RWPE2 (cell line): ENCODE measurements at regions not wholly inside any gene's neighbourhood (a gene's known extent, or its start where the extent isn't known, plus 50 kb on each side); places are given as distances from the start of the nearest gene placed in this dataset.
"Not testable (repeated sequence)": the region's sequence is repeated elsewhere in the genome, so short reads cannot be mapped to it uniquely, and the experiment has no call there.

Experiments
- ATAC-seq: fragments of 200-7000 bp; cut with Tn5 transposase; 3 replicates; pipeline ENCODE4 v1.9.1; 2021; ENCODE audit warnings: low read depth
- DNase-seq: peaks from one replicate; pipeline ENCODE4 v3.0.0-alpha.2; 2020; ENCODE audit warnings: low spot score
- H3K27ac ChIP-seq: fragments of 450-650 bp; 2 replicates; pipeline ENCODE4 v1.5.1; 2017; ENCODE audit warnings: mild to moderate bottlenecking; ENCODE audit not compliant: poor library complexity, severe bottlenecking
- H3K27me3 ChIP-seq: fragments of 250-450 bp; sonication (Bioruptor Pico); 2 replicates; pipeline ENCODE4 v1.5.1; 2021; ENCODE audit warnings: mild to moderate bottlenecking, moderate library complexity; ENCODE audit not compliant: insufficient read depth, poor library complexity, severe bottlenecking
- H3K36me3 ChIP-seq: fragments of 250-450 bp; sonication (Bioruptor Pico); 2 replicates; pipeline ENCODE4 v1.5.1; 2020; ENCODE audit warnings: low read depth, mild to moderate bottlenecking, moderate library complexity
- H3K4me1 ChIP-seq: fragments of 250-450 bp; sonication (Bioruptor Pico); 2 replicates; pipeline ENCODE4 v1.5.1; 2021; ENCODE audit warnings: mild to moderate bottlenecking, moderate library complexity; ENCODE audit not compliant: insufficient read depth, poor library complexity, severe bottlenecking
- H3K4me3 ChIP-seq: fragments of 250-450 bp; sonication (Bioruptor Pico); 2 replicates; pipeline ENCODE4 v1.5.1; 2021; ENCODE audit warnings: mild to moderate bottlenecking, moderate library complexity; ENCODE audit not compliant: severe bottlenecking
- H3K9me3 ChIP-seq: fragments of 250-450 bp; sonication (Bioruptor Pico); 2 replicates; pipeline ENCODE4 v1.5.1; 2021; ENCODE audit warnings: mild to moderate bottlenecking, moderate library complexity; ENCODE audit not compliant: severe bottlenecking
- TF ChIP-seq, protein P1 (sequence below): fragments of 450-650 bp; IDR thresholded peaks from one replicate; pipeline ENCODE4 v1.5.1; 2017; ENCODE audit warnings: mild to moderate bottlenecking, moderate library complexity; ENCODE audit not compliant: poor library complexity, severe bottlenecking

DNA sequence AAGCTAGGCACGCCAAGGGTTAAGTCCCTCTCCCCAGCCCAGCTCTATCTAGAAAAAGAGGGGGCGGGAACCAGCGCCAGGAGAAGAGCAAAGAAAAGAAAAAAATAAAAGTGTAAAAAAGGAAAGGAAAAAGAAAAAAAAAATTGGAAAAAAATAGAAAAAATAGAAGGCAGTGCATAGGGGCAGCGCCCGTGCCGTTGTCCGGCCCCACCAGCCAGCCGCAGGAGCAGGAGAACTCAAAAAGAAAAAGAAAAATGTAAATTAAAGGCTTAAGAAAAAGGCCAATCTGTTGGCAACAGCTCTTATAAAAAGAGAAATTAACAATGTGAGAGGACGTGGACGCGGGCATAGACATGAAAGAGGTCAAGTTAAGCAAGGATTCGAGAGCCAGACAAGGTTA, 105.4 kb upstream of the ZNF98 start:
- TF ChIP-seq, protein P1, sequence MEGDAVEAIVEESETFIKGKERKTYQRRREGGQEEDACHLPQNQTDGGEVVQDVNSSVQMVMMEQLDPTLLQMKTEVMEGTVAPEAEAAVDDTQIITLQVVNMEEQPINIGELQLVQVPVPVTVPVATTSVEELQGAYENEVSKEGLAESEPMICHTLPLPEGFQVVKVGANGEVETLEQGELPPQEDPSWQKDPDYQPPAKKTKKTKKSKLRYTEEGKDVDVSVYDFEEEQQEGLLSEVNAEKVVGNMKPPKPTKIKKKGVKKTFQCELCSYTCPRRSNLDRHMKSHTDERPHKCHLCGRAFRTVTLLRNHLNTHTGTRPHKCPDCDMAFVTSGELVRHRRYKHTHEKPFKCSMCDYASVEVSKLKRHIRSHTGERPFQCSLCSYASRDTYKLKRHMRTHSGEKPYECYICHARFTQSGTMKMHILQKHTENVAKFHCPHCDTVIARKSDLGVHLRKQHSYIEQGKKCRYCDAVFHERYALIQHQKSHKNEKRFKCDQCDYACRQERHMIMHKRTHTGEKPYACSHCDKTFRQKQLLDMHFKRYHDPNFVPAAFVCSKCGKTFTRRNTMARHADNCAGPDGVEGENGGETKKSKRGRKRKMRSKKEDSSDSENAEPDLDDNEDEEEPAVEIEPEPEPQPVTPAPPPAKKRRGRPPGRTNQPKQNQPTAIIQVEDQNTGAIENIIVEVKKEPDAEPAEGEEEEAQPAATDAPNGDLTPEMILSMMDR, result no peak

DNA sequence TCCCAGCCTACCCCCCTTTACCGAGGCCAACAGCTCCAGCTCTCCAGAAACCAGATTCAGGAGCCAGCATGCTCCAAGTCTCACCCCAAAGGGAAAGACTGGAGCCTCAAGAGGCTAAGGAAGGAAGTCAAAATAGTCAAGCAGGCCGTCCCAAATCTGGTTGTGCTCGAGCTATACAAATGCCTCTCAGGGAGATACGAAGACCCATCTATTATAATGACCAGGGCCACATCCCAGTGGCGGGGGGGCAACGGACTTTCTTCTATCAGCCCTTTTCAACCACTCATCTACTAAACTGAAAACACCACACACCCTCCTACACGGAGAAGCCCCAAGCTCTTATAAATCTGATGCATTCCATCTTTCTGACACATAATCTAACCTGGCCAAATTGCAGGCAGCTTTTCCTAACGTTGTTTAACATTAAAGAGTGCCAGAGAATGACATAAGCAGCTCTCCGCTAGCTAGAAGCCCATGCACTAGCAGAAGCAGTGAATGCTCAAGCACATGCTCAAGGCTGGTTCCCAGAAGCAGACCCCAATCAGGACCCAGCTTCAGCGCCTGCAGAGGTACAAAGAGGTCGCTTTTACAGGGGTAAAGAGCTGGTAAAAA, 104.6 kb upstream of the ZNF98 start:
- Histone ChIP-seq H3K4me1 (no peaks in the 10 kb centered on the region), H3K9me3 (peaks cover 4% of the 10 kb centered on the region), H3K36me3 (no peaks in the 10 kb centered on the region), H3K4me3 (no peak overlapping the region), H3K27ac (no peak overlapping the region), H3K27me3 (no peaks in the 10 kb centered on the region)
- ATAC-seq, result no peak
- TF ChIP-seq, protein P1, result no peak
- DNase-seq, result no peak

More for the DNA sequence above, 105.4 kb upstream of the ZNF98 start:
- H3K4me1 ChIP-seq, result no peaks in the 10 kb centered on the region
- H3K9me3 ChIP-seq, result peaks cover 6% of the 10 kb centered on the region
- ATAC-seq (no peak), DNase-seq (no peak)
- H3K4me3 ChIP-seq, result no peak overlapping the region
- no peaks in the 10 kb centered on the region for H3K36me3 ChIP-seq
- no peak overlapping the region for H3K27ac ChIP-seq
- H3K27me3 ChIP-seq, result no peaks in the 10 kb centered on the region

DNA sequence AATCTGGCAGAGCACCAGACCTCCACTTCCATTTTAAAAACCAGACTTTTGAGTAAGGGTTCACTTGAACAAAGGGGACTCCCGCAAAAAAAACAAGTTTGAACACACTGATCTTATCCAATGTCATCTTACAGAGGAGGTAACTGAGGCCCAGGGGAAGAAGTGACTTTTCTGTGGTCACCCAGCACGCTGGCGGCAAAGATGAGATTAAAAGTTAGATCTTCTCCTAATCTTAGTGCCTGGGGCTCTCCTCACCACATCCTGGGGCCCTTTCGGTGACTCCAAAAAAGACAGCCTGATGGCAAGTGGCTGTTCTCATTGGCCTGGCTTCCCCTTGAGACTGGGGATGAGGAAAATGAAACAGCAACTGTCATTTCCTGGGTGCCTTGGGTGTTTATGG, 101.8 kb upstream of the ZNF98 start:
- TF ChIP-seq, protein P1, result no peak
- Histone ChIP-seq H3K4me1 (no peaks in the 10 kb centered on the region), H3K27me3 (no peaks in the 10 kb centered on the region), H3K36me3 (no peaks in the 10 kb centered on the region), H3K9me3 (peaks cover under 1% of the 10 kb centered on the region), H3K4me3 (no peak overlapping the region), H3K27ac (no peak overlapping the region)
- ATAC-seq, result no peak
- no peak for DNase-seq

DNA sequence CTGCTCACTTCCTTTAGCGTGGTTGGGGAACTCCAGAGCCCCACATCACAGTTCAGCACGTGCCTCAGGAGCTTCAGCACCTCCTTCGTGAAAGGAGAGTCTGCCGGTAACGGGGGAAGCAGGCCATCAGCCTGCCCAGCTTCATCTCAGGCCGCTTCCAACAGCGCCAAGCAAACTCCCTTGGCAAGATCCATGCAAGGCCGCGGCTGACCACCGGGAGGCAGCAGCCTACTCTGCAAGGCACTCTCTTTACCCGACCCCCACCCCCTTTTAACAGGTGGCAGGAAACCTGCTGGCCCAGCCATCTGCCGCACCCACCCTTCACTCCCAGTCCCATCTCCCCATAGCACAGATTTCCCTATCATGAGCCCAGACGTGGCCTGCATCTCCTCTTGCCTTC, 97.4 kb upstream of the ZNF98 start:
- H3K27me3 ChIP-seq, ATAC-seq: not testable (repeated sequence)
- peaks cover 10% of the 10 kb centered on the region for H3K9me3 ChIP-seq

DNA sequence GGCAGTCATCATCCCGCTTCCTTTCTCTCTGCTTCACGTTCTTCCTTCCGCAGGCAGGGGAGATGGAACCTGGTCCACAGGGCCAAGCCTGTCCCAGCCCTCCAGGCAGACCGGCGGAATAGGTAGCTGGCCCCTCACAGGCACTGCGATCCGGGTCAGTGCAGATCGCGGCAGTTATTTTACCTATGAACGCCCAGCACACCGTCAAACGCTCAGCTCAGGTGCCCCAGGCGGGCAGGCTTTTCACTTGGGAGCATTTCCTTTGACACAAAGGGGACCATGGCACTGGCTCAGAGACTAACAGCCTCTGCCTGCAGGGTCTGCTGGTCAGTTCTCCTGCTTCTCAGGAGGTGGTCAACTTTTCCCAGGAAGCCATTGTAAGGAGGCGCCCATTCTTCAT, 97.0 kb upstream of the ZNF98 start:
- Histone ChIP-seq H3K9me3 (peaks cover 10% of the 10 kb centered on the region), H3K36me3 (no peaks in the 10 kb centered on the region), H3K4me1 (no peaks in the 10 kb centered on the region), H3K27ac (no peak overlapping the region), H3K27me3 (no peaks in the 10 kb centered on the region), H3K4me3 (no peak overlapping the region)
- DNase-seq (no peak), ATAC-seq (no peak)
- TF ChIP-seq, protein P1, result no peak

More for the DNA sequence above, 97.4 kb upstream of the ZNF98 start:
- DNase-seq, H3K36me3 ChIP-seq, H3K4me1 ChIP-seq, H3K27ac ChIP-seq, H3K4me3 ChIP-seq: not testable (repeated sequence)
